Epidermal melanocyte (primary cell): ENCODE measurements at regions not wholly inside any gene's neighbourhood (a gene's known extent, or its start where the extent isn't known, plus 50 kb on each side); places are given as distances from the start of the nearest gene placed in this dataset.

Experiments used
- DNase-seq: peaks from one replicate; pipeline ENCODE4 v3.0.0; 2011; ENCODE audit warnings: low spot score; ENCODE audit not compliant: insufficient read length

- no peak for DNase-seq
Observed at GRCh38 chrX:145630806-145631435, 186.7 kb upstream of the SLITRK2 start.

- no peak for DNase-seq
Observed at GRCh38 chrX:145631461-145631951, 186.1 kb upstream of the SLITRK2 start.

GRCh38 chrX:145654486-145654885 lies 163.1 kb upstream of the SLITRK2 start:
- no peak for DNase-seq

- DNase-seq = no peak
Observed at GRCh38 chrX:145673841-145674240, 143.8 kb upstream of the SLITRK2 start.

- no peak for DNase-seq
Observed at GRCh38 chrX:145677109-145677817, 140.4 kb upstream of the SLITRK2 start.

- no peak for DNase-seq
Observed at GRCh38 chrX:145682518-145683298, 134.9 kb upstream of the SLITRK2 start.

GRCh38 chrX:145687146-145687545 lies 130.5 kb upstream of the SLITRK2 start:
- no peak for DNase-seq

- no peak for DNase-seq
Observed at GRCh38 chrX:145687707-145688106, 129.9 kb upstream of the SLITRK2 start.

GRCh38 chrX:145694048-145694447 lies 123.6 kb upstream of the SLITRK2 start:
- no peak for DNase-seq

GRCh38 chrX:145715641-145716138 lies 101.9 kb upstream of the SLITRK2 start:
- no peak for DNase-seq

GRCh38 chrX:145716226-145716625 lies 101.4 kb upstream of the SLITRK2 start:
- DNase-seq = no peak

GRCh38 chrX:145727476-145727875 lies 90.2 kb upstream of the SLITRK2 start:
- no peak for DNase-seq

- peak; percentile 25 for DNase-seq
Observed at GRCh38 chrX:145729635-145730034, 88.0 kb upstream of the SLITRK2 start.

GRCh38 chrX:145735036-145735435 lies 82.6 kb upstream of the SLITRK2 start:
- no peak for DNase-seq

- DNase-seq = peak; percentile 17
Observed at GRCh38 chrX:145751943-145752342, 65.7 kb upstream of the SLITRK2 start.
